ENCODE measurements at regions not wholly inside any gene's neighbourhood (a gene's known extent, or its start where the extent isn't known, plus 50 kb on each side); places are given as distances from the start of the nearest gene placed in this dataset.

GRCh38 chr15:93144463-93145236 lies 55.6 kb upstream of the RGMA start:
- no peak for TF ChIP-seq POLR2A (IDR thresholded peaks at IDR 0.05)
- no peak for TF ChIP-seq CTCF (IDR thresholded peaks at IDR 0.05 in 4 of 5, conservative IDR thresholded peaks at IDR 0.05 in 1 of 5)

Measured in gastrocnemius medialis (tissue), 4 donors.